Heart right ventricle (tissue), 16 donors: ENCODE measurements at regions not wholly inside any gene's neighbourhood (a gene's known extent, or its start where the extent isn't known, plus 50 kb on each side); places are given as distances from the start of the nearest gene placed in this dataset.

Source experiments
- ATAC-seq, 8 donors: fragments of 200-7000 bp; cut with Tn5 transposase; one replicate each; pipeline ENCODE4 v1.9.1; 2020; ENCODE audit warnings: mild to moderate bottlenecking in 8 of 8, moderate library complexity in 8 of 8, moderate number of reproducible peaks in 1 of 8
- DNase-seq, 2 donors: peaks; one replicate each; pipeline ENCODE4 v3.0.0-alpha.2; 2020
- H3K27ac ChIP-seq, 10 donors: fragments of 200-600 bp; sonication (generic) in 2 of 10; one replicate each; pipeline versions ENCODE4 v1.5.0 to v1.8.0; 2020 to 2022; ENCODE audit warnings: mild to moderate bottlenecking in 3 of 10
- H3K27me3 ChIP-seq, 7 donors: fragments of 200-600 bp; one replicate each; pipeline ENCODE4 v1.8.0; 2021 to 2022; ENCODE audit warnings: mild to moderate bottlenecking in 2 of 7
- H3K36me3 ChIP-seq, 9 donors: fragments of 200-600 bp; sonication (generic) in 1 of 9; one replicate each; pipeline versions ENCODE4 v1.5.0 to v1.8.0; 2020 to 2022; ENCODE audit warnings: mild to moderate bottlenecking in 2 of 9
- H3K4me1 ChIP-seq, 9 donors: fragments of 200-600 bp; sonication (generic) in 1 of 9; one replicate each; pipeline versions ENCODE4 v1.5.0 to v1.8.0; 2020 to 2022; ENCODE audit warnings: mild to moderate bottlenecking in 4 of 9
- H3K4me3 ChIP-seq, 10 donors: fragments of 200-600 bp; sonication (generic) in 2 of 10; one replicate each; pipeline versions ENCODE4 v1.5.0 to v1.8.0; 2020 to 2022; ENCODE audit warnings: mild to moderate bottlenecking in 7 of 10, moderate library complexity in 2 of 10
- H3K9me3 ChIP-seq, 11 donors: fragments of 200-600 bp in 10 of 11; sonication (generic) in 2 of 11; one replicate each; pipeline versions ENCODE4 v1.5.0 to v1.8.0; 2013 to 2022; ENCODE audit warnings: mild to moderate bottlenecking in 2 of 11, control low read depth in 1 of 11, moderate library complexity in 1 of 11
- CTCF ChIP-seq, 9 donors: fragments of 200-600 bp; sonication (generic) in 2 of 9; IDR thresholded peaks; one replicate each; pipeline versions ENCODE4 v1.5.0 to v1.8.0; 2021 to 2022; ENCODE audit warnings: antibody characterized with exemption in 9 of 9, mild to moderate bottlenecking in 5 of 9, moderate library complexity in 1 of 9
- WGBS, 2 donors: extraction: QIAGEN DNeasy Blood & Tissue Kit; methylation state at CpG; one replicate each; pipeline ENCODE4 v1.1.7; 2013; ENCODE audit warnings: inconsistent platforms in 1 of 2; 5-methylcytosine and 5-hydroxymethylcytosine counted together
- intact Hi-C, 10 donors: fragments of 100-400 bp; cut with DNase I; formaldehyde crosslinking; loops; one replicate each; pipeline versions ENCODE4 v1.11.1 to v1.14.2; 2022
- donor health status: Arrhythmogenic right ventricular cardiomyopathy.
- donor health status: ischemic (EF 13 %, LVEDD 7.1; RV severe dilation, severe dysfunction).
- donor health status: healthy with polysubstance abuse.
- donor health status: DM: no; HTN: yes; CAD: no.
- donor health status: DM: no; HTN: no; CAD: no.
- donor health status: ischemic (EF 25% LVEDD 6.9; RV normal size, moderate dysfunction).
- donor health status: ischemic (EF 25% LVEDD 5.7; RV mildly dilated, moderate dysfunction).
- donor health status: healthy.
- donor health status: DM: yes; HTN: yes; CAD: no.
- donor health status: Ischemic cardiomyopathy.
- donor health status: ischemic (EF 35%, LVEDD 5.7; RV mildly dilated, moderate dysfunction).
- donor health status: nonischemic (EF 11% LVEDD 7.7; RV severe dilation, severe dysfunction).
- donor health status: DM: yes; HTN: yes; CAD: no.
- donor health status: PGD.
- donor health status: ischemic (EF 29% LVEDD 5.4; RV normal size, mild dysfunction).
- donor health status: nonischemic (EF 23%, LVEDD 6.1; RV moderate dilation, normal function).

- H3K9me3 ChIP-seq = no peaks in the 10 kb centered on the region
- H3K4me1 ChIP-seq = no peaks in the 10 kb centered on the region
- no peak for TF ChIP-seq CTCF (IDR thresholded peaks at IDR 0.05)
- no peaks in the 10 kb centered on the region for H3K36me3 ChIP-seq
- H3K27ac ChIP-seq = no peak overlapping the region
- WGBS, 2 donors = 42 to 58% methylated on average over 6 of the region's 6 CpGs
- intact Hi-C loops = no loop called here
- ATAC-seq (no peak), DNase-seq (no peak)
- H3K4me3 ChIP-seq = no peak overlapping the region
- no peaks in the 10 kb centered on the region for H3K27me3 ChIP-seq
Measured at GRCh38 chr14:97692084-97692483, 894.9 kb downstream of the VRK1 start.

DNA sequence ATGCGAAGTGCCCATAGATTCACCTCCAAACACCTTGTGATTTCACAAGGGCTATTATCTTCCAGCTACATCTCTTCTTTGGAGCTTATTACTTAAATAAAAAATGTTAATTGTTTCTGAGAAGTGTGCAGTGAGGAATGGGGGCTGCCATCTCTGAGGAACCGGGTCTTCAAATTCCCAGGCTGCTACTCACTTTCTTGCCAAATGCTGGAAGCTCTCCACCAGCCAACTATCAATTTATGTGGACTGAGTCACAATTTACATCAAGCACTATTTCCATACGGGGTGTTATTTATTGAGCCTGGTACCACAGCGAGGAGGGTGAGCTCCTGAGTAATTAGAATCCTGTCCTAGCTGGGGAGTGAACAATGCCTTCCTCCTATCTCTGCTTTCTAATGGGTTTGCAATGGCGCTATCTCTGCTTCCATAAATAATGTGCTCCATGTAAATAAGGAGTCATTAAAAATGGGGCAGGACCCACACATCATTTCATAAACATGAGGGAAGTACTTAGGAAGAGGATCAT lies 898.3 kb downstream of the VRK1 start:
- 78 to 80% methylated on average over 5 of the region's 5 CpGs for WGBS, 2 donors
- ATAC-seq (no peak), DNase-seq (no peak)
- peaks cover 0 to 17% (median 4%) of the 10 kb centered on the region in 7 donors for H3K27me3 ChIP-seq
- no peaks in the 10 kb centered on the region for H3K36me3 ChIP-seq
- intact Hi-C loops = no loop called here
- no peaks in the 10 kb centered on the region for H3K4me1 ChIP-seq
- H3K27ac ChIP-seq = no peak overlapping the region
- TF ChIP-seq CTCF (IDR thresholded peaks at IDR 0.05) = no peak
- H3K4me3 ChIP-seq = no peak overlapping the region
- H3K9me3 ChIP-seq = peaks cover 0 to 11% (median 0%) of the 10 kb centered on the region in 11 donors

GRCh38 chr14:97697772-97698171 lies 900.6 kb downstream of the VRK1 start:
- H3K9me3 ChIP-seq = peaks cover 0 to 11% (median 0%) of the 10 kb centered on the region in 11 donors
- 63 to 69% methylated on average over 2 of the region's 2 CpGs for WGBS, 2 donors
- no peaks in the 10 kb centered on the region for H3K4me1 ChIP-seq
- peaks cover 0 to 18% (median 4%) of the 10 kb centered on the region in 7 donors for H3K27me3 ChIP-seq
- no peak overlapping the region for H3K27ac ChIP-seq
- H3K36me3 ChIP-seq = no peaks in the 10 kb centered on the region
- no peak for TF ChIP-seq CTCF (IDR thresholded peaks at IDR 0.05)
- no peak for ATAC-seq
- intact Hi-C loops = no loop called here
- H3K4me3 ChIP-seq = no peak overlapping the region
- no peak for DNase-seq

GRCh38 chr14:97699026-97699425 lies 901.8 kb downstream of the VRK1 start:
- Histone ChIP-seq H3K27me3 (peaks cover 0 to 28% (median 4%) of the 10 kb centered on the region in 7 donors), H3K9me3 (peaks cover 0 to 11% (median 0%) of the 10 kb centered on the region in 11 donors), H3K36me3 (no peaks in the 10 kb centered on the region), H3K4me3 (no peak overlapping the region), H3K4me1 (no peaks in the 10 kb centered on the region), H3K27ac (no peak overlapping the region)
- DNase-seq (no peak), ATAC-seq (no peak)
- WGBS, 2 donors = 65 to 81% methylated on average over 3 of the region's 3 CpGs
- TF ChIP-seq CTCF (IDR thresholded peaks at IDR 0.05) = no peak
- intact Hi-C loops = no loop called here
